SK-N-MC (cell line): ENCODE measurements at regions not wholly inside any gene's neighbourhood (a gene's known extent, or its start where the extent isn't known, plus 50 kb on each side); places are given as distances from the start of the nearest gene placed in this dataset.
"Not testable (repeated sequence)": the region's sequence is repeated elsewhere in the genome, so short reads cannot be mapped to it uniquely, and the experiment has no call there.

Experiments
- EZH2 ChIP-seq: fragments of 200-600 bp; sonication (generic); IDR thresholded peaks from one replicate; pipeline ENCODE4 v1.6.1; 2017; ENCODE audit warnings: antibody characterized with exemption
- FOXP2 ChIP-seq: optimal IDR thresholded peaks from 2 replicates; pipeline ENCODE3; 2011; ENCODE audit warnings: mild to moderate bottlenecking, moderate library complexity; ENCODE audit not compliant: insufficient read depth; ENCODE audit errors: extremely low read length, control extremely low read depth
- POLR2AphosphoS5 ChIP-seq: IDR thresholded peaks from 2 replicates; pipeline ENCODE4 v1.6.1; 2012; ENCODE audit warnings: mild to moderate bottlenecking, low read depth, low read length, borderline replicate concordance

GRCh38 chr1:148245443-148245842 is 93.4 kb upstream of the NBPF11 start:
- not testable (repeated sequence) for TF ChIP-seq EZH2, POLR2AphosphoS5, FOXP2
